ENCODE measurements at regions not wholly inside any gene's neighbourhood (a gene's known extent, or its start where the extent isn't known, plus 50 kb on each side); places are given as distances from the start of the nearest gene placed in this dataset.

- H2AFZ ChIP-seq (ENCODE audit: insufficient read depth, low read length, poor library complexity), result no peak overlapping the region
- no peak overlapping the region for H2BK12ac ChIP-seq (ENCODE audit: low read length)
- DNase-seq, result no peak
- H3K4me1 ChIP-seq (ENCODE audit: control insufficient read depth in 1 of 2, insufficient read depth in 2 of 2, low read length in 2 of 2), result peaks cover 0 to 3% of the 10 kb centered on the region in 2 experiments
- H3K79me1 ChIP-seq (ENCODE audit: low read length), result no peaks in the 10 kb centered on the region
- no peak overlapping the region for H3K18ac ChIP-seq (ENCODE audit: low read length)
- no peak overlapping the region for H3K9ac ChIP-seq (ENCODE audit: low read length)
- H3K4me2 ChIP-seq (ENCODE audit: low read length), result no peak overlapping the region
- H4K8ac ChIP-seq (ENCODE audit: low read depth, low read length), result no peak overlapping the region
- H3K9me3 ChIP-seq (ENCODE audit: insufficient read depth, low read depth, low read length), result no peaks in the 10 kb centered on the region
- no peak overlapping the region for H3K23ac ChIP-seq (ENCODE audit: low read length)
- no peak overlapping the region for H4K91ac ChIP-seq (ENCODE audit: low read depth, low read length)
- H3K79me2 ChIP-seq (ENCODE audit: control insufficient read depth, insufficient read depth, low read length, poor library complexity), result no peaks in the 10 kb centered on the region
- no peaks in the 10 kb centered on the region for H3K27me3 ChIP-seq (ENCODE audit: insufficient read depth, low read length)
- no peak overlapping the region for H3K4me3 ChIP-seq (ENCODE audit: low read depth, low read length)
- H4K12ac ChIP-seq (ENCODE audit: low read depth, low read length), result no peak overlapping the region
- H3K14ac ChIP-seq (ENCODE audit: low read length), result no peak overlapping the region
- H2BK5ac ChIP-seq (ENCODE audit: low read depth, low read length, poor library complexity), result no peak overlapping the region
- no peak overlapping the region for H2AK5ac ChIP-seq (ENCODE audit: low read length)
- no peak overlapping the region for H3K4ac ChIP-seq (ENCODE audit: low read depth, low read length)
- H3K27ac ChIP-seq (ENCODE audit: low read depth, low read length), result no peak overlapping the region
- H3K36me3 ChIP-seq (ENCODE audit: control insufficient read depth in 1 of 2, insufficient read depth in 2 of 2, low read length in 2 of 2), result peaks cover 0 to under 1% of the 10 kb centered on the region in 2 experiments
- WGBS (ENCODE audit: extremely low coverage, insufficient coverage, insufficient read length), result no CpG with 5 or more reads among the region's 13 CpGs
- no peak overlapping the region for H2BK120ac ChIP-seq (ENCODE audit: insufficient read depth, low read length, poor library complexity)
Measured at GRCh38 chr4:26175006-26175786, 145.6 kb upstream of the RBPJ start.

GRCh38 chr4:26175905-26176470, 144.8 kb upstream of the RBPJ start:
- Histone ChIP-seq H3K18ac (ENCODE audit: low read length) (no peak overlapping the region), H3K9me3 (ENCODE audit: insufficient read depth, low read depth, low read length) (no peaks in the 10 kb centered on the region), H3K4me1 (ENCODE audit: control insufficient read depth in 1 of 2, insufficient read depth in 2 of 2, low read length in 2 of 2) (peaks cover 0 to 3% of the 10 kb centered on the region in 2 experiments), H2AK5ac (ENCODE audit: low read length) (no peak overlapping the region), H4K91ac (ENCODE audit: low read depth, low read length) (no peak overlapping the region), H3K27me3 (ENCODE audit: insufficient read depth, low read length) (no peaks in the 10 kb centered on the region), H3K36me3 (ENCODE audit: control insufficient read depth in 1 of 2, insufficient read depth in 2 of 2, low read length in 2 of 2) (no peaks in the 10 kb centered on the region), H3K79me2 (ENCODE audit: control insufficient read depth, insufficient read depth, low read length, poor library complexity) (no peaks in the 10 kb centered on the region), H3K79me1 (ENCODE audit: low read length) (no peaks in the 10 kb centered on the region), H4K12ac (ENCODE audit: low read depth, low read length) (no peak overlapping the region), H2AFZ (ENCODE audit: insufficient read depth, low read length, poor library complexity) (no peak overlapping the region), H3K23ac (ENCODE audit: low read length) (no peak overlapping the region), H2BK12ac (ENCODE audit: low read length) (no peak overlapping the region), H4K8ac (ENCODE audit: low read depth, low read length) (no peak overlapping the region), H2BK5ac (ENCODE audit: low read depth, low read length, poor library complexity) (no peak overlapping the region), H3K27ac (ENCODE audit: low read depth, low read length) (no peak overlapping the region), H3K14ac (ENCODE audit: low read length) (no peak overlapping the region), H3K4me2 (ENCODE audit: low read length) (no peak overlapping the region), H3K4me3 (ENCODE audit: low read depth, low read length) (no peak overlapping the region), H3K9ac (ENCODE audit: low read length) (no peak overlapping the region), H3K4ac (ENCODE audit: low read depth, low read length) (no peak overlapping the region), H2BK120ac (ENCODE audit: insufficient read depth, low read length, poor library complexity) (no peak overlapping the region)
- WGBS (ENCODE audit: extremely low coverage, insufficient coverage, insufficient read length), result no CpG with 5 or more reads among the region's 4 CpGs
- DNase-seq, result no peak

- Histone ChIP-seq H3K27ac (ENCODE audit: low read depth, low read length) (no peak overlapping the region), H3K9ac (ENCODE audit: low read length) (no peak overlapping the region), H3K27me3 (ENCODE audit: insufficient read depth, low read length) (no peaks in the 10 kb centered on the region), H3K4me3 (ENCODE audit: low read depth, low read length) (no peak overlapping the region), H3K4me1 (ENCODE audit: control insufficient read depth in 1 of 2, insufficient read depth in 2 of 2, low read length in 2 of 2) (peaks cover 0 to 3% of the 10 kb centered on the region in 2 experiments), H3K9me3 (ENCODE audit: insufficient read depth, low read depth, low read length) (no peaks in the 10 kb centered on the region), H3K18ac (ENCODE audit: low read length) (no peak overlapping the region), H3K23ac (ENCODE audit: low read length) (no peak overlapping the region), H4K91ac (ENCODE audit: low read depth, low read length) (no peak overlapping the region), H3K4ac (ENCODE audit: low read depth, low read length) (no peak overlapping the region), H4K12ac (ENCODE audit: low read depth, low read length) (no peak overlapping the region), H2BK120ac (ENCODE audit: insufficient read depth, low read length, poor library complexity) (no peak overlapping the region), H2BK12ac (ENCODE audit: low read length) (no peak overlapping the region), H3K79me2 (ENCODE audit: control insufficient read depth, insufficient read depth, low read length, poor library complexity) (no peaks in the 10 kb centered on the region), H3K79me1 (ENCODE audit: low read length) (no peaks in the 10 kb centered on the region), H3K14ac (ENCODE audit: low read length) (no peak overlapping the region), H3K36me3 (ENCODE audit: control insufficient read depth in 1 of 2, insufficient read depth in 2 of 2, low read length in 2 of 2) (no peaks in the 10 kb centered on the region), H2BK5ac (ENCODE audit: low read depth, low read length, poor library complexity) (no peak overlapping the region), H4K8ac (ENCODE audit: low read depth, low read length) (no peak overlapping the region), H3K4me2 (ENCODE audit: low read length) (no peak overlapping the region), H2AK5ac (ENCODE audit: low read length) (no peak overlapping the region), H2AFZ (ENCODE audit: insufficient read depth, low read length, poor library complexity) (no peak overlapping the region)
- DNase-seq, result no peak
- WGBS (ENCODE audit: extremely low coverage, insufficient coverage, insufficient read length), result no CpG with 5 or more reads among the region's 8 CpGs
Measured at GRCh38 chr4:26176598-26177149, 144.1 kb upstream of the RBPJ start.

GRCh38 chr4:26178854-26179253, 142.0 kb upstream of the RBPJ start:
- H3K36me3 ChIP-seq (ENCODE audit: control insufficient read depth in 1 of 2, insufficient read depth in 2 of 2, low read length in 2 of 2), result no peaks in the 10 kb centered on the region
- no peak overlapping the region for H4K91ac ChIP-seq (ENCODE audit: low read depth, low read length)
- no peak overlapping the region for H3K14ac ChIP-seq (ENCODE audit: low read length)
- no peak overlapping the region for H2AK5ac ChIP-seq (ENCODE audit: low read length)
- no peak overlapping the region for H4K8ac ChIP-seq (ENCODE audit: low read depth, low read length)
- H3K4me2 ChIP-seq (ENCODE audit: low read length), result no peak overlapping the region
- no peak overlapping the region for H3K27ac ChIP-seq (ENCODE audit: low read depth, low read length)
- H2BK5ac ChIP-seq (ENCODE audit: low read depth, low read length, poor library complexity), result no peak overlapping the region
- no peak overlapping the region for H2AFZ ChIP-seq (ENCODE audit: insufficient read depth, low read length, poor library complexity)
- H3K27me3 ChIP-seq (ENCODE audit: insufficient read depth, low read length), result no peaks in the 10 kb centered on the region
- no peak overlapping the region for H3K9ac ChIP-seq (ENCODE audit: low read length)
- no peaks in the 10 kb centered on the region for H3K79me2 ChIP-seq (ENCODE audit: control insufficient read depth, insufficient read depth, low read length, poor library complexity)
- no peak overlapping the region for H2BK120ac ChIP-seq (ENCODE audit: insufficient read depth, low read length, poor library complexity)
- no peak overlapping the region for H3K4ac ChIP-seq (ENCODE audit: low read depth, low read length)
- H3K4me3 ChIP-seq (ENCODE audit: low read depth, low read length), result no peak overlapping the region
- no peak overlapping the region for H4K12ac ChIP-seq (ENCODE audit: low read depth, low read length)
- DNase-seq, result no peak
- no peak overlapping the region for H2BK12ac ChIP-seq (ENCODE audit: low read length)
- peaks cover 0 to 3% of the 10 kb centered on the region in 2 experiments for H3K4me1 ChIP-seq (ENCODE audit: control insufficient read depth in 1 of 2, insufficient read depth in 2 of 2, low read length in 2 of 2)
- no peak overlapping the region for H3K18ac ChIP-seq (ENCODE audit: low read length)
- H3K79me1 ChIP-seq (ENCODE audit: low read length), result no peaks in the 10 kb centered on the region
- H3K23ac ChIP-seq (ENCODE audit: low read length), result no peak overlapping the region
- WGBS (ENCODE audit: extremely low coverage, insufficient coverage, insufficient read length), result no CpG with 5 or more reads among the region's 6 CpGs
- no peaks in the 10 kb centered on the region for H3K9me3 ChIP-seq (ENCODE audit: insufficient read depth, low read depth, low read length)
